Ecto neural progenitor cell (in vitro differentiated cells): ENCODE measurements at regions not wholly inside any gene's neighbourhood (a gene's known extent, or its start where the extent isn't known, plus 50 kb on each side); places are given as distances from the start of the nearest gene placed in this dataset.

Experiments
- DNase-seq: peaks from one replicate; pipeline ENCODE4 v3.0.0-alpha.2; 2018; ENCODE audit warnings: low spot score

GRCh38 chr4:17174751-17175150 lies 276.3 kb upstream of the LDB2 start:
- no peak for DNase-seq

- DNase-seq: peak; percentile 58
Measured at GRCh38 chr4:17173300-17173699, 274.9 kb upstream of the LDB2 start.

GRCh38 chr4:17170131-17170530 lies 271.7 kb upstream of the LDB2 start:
- no peak for DNase-seq

GRCh38 chr4:17169699-17170098 lies 271.3 kb upstream of the LDB2 start:
- DNase-seq: no peak

- no peak for DNase-seq
Measured at GRCh38 chr4:17168571-17168970, 270.1 kb upstream of the LDB2 start.

GRCh38 chr4:17166954-17167353 lies 268.5 kb upstream of the LDB2 start:
- no peak for DNase-seq

DNA sequence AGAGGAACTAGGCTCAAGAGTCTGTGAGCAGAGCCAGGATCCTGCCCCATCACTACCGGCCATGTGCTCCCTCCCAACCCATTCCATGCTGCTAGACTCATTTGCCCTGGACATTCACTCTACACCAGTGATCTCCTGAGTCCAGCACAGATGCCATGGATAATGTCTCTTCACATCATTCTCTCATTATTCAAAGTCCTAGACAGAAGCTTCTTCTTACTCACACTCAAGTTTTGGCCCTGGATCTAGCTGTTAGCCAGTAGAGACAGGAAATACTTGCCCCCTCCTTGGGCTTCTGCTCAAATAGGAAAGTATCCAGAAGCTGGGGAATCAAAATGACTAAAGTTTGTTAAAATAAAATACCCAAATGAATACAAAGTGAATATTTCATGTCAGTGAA lies 266.8 kb upstream of the LDB2 start:
- no peak for DNase-seq

DNA sequence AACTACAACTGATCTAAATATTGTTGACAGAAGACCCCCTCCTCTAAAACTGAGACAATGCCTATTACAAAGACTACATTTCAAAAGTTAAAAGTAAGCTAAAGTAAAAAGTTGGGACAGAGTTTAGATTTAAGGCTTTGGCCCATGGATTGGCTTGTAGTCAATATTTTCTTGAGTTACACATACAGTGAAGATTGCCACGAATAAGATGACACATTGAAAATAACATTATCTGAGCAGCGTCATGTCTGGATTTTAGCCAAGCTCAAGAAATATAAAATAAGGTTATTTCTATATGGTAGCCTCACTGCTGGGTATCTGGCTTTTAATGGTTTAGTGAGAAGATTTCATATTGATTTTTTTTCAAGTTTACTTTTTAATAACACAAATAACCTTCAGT lies 266.2 kb upstream of the LDB2 start:
- no peak for DNase-seq

- no peak for DNase-seq
Measured at GRCh38 chr4:17163156-17163771, 264.8 kb upstream of the LDB2 start.

GRCh38 chr4:17157304-17157703 lies 258.9 kb upstream of the LDB2 start:
- DNase-seq: no peak

- no peak for DNase-seq
Measured at GRCh38 chr4:17155486-17155885, 257.0 kb upstream of the LDB2 start.

GRCh38 chr4:17153572-17153971 lies 255.1 kb upstream of the LDB2 start:
- DNase-seq: no peak

- DNase-seq: no peak
Measured at GRCh38 chr4:17152941-17153540, 254.6 kb upstream of the LDB2 start.

- DNase-seq: no peak
Measured at GRCh38 chr4:17142232-17142711, 243.8 kb upstream of the LDB2 start.

DNA sequence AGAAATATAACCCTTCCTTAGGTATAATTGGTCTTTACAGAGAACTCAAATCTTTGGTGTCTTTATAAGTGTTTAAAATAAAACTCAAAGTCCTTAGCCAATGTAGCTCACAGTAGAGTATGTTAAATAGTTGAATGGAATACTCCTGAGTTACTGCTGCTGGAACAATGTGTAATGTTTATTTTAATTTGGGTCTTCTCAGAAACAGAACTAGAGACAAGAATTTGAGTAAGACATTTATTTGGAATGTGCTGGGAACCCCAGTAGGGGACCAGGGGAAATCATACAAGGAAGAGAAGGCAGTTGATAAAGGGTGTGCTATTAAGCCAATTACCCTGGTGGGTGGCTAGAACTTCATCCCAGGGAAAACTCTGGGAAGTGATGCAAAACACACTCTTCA lies 240.4 kb upstream of the LDB2 start:
- no peak for DNase-seq

DNA sequence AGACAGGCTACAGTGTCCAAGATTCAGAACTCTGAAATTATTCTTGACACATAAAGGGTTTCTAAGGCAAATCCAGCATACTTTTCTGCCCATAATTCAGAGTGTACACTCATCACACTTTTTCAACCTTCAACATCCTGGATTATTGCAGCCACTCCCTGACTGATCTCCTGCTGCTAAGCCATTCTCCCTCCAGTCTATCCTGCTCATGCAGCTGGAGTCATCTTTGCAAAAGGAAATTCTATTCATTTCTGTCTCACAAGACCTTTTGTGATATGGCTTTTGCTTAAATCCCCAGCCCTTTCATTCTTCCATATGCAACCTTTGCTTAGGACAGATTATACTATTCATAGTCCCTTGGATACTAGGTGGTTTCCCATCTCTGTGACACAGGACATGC lies 236.1 kb upstream of the LDB2 start:
- DNase-seq: no peak

DNA sequence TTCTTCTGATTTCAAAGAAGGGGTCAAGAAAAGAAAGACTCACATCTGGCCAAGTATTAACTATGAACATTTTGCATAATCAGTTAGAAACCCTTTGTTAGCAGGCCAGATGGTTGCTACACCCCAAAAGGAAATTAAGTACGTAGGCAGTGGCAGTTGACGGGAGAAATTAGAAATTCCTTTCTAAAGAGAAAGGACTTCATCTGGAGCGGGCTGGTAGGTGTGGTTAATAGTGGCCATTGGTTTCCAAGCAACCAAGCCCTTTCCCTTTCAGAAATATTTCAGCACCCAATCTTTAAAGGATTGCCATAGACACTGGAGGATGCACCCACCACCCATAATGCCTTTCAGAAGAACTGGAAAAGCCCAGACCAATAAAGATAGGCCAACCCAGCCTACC lies 235.7 kb upstream of the LDB2 start:
- no peak for DNase-seq

DNA sequence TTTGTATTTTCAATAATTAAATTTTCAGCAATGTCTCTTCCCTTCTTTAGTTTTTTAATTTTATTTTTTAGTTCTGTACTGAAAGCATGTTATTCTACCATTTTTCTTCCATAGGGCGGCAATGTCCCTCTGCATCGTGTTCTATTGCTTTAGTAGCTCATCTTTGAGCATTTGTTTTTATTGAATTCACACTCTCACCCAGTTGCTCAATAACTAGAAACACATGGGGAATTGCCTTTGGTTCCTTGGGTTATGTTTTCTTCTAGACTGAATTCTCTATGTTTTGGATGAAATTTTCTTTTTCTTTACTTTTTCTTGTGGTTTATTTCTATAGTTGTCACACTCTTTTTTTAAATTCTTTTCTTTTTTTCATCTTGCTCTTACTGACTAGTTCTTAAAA lies 233.8 kb upstream of the LDB2 start:
- no peak for DNase-seq

DNA sequence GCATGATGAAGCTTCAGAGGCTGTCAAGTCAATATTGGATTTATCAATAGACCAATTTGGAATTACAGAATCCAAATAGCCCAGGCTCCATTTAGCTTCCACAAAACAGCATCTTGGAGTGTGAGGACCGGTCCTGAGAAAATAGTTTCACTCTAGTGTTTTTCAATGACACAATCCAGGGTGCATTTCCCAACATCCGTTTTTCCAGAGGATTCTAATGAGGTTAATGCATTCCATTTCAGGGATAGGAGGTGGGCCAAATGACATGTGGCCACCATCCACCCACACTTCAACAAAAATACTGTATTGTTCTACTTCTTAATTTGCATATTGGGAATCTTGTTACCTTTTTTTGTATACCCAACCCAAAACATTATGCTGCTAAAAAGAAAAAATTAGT lies 229.8 kb upstream of the LDB2 start:
- no peak for DNase-seq

DNA sequence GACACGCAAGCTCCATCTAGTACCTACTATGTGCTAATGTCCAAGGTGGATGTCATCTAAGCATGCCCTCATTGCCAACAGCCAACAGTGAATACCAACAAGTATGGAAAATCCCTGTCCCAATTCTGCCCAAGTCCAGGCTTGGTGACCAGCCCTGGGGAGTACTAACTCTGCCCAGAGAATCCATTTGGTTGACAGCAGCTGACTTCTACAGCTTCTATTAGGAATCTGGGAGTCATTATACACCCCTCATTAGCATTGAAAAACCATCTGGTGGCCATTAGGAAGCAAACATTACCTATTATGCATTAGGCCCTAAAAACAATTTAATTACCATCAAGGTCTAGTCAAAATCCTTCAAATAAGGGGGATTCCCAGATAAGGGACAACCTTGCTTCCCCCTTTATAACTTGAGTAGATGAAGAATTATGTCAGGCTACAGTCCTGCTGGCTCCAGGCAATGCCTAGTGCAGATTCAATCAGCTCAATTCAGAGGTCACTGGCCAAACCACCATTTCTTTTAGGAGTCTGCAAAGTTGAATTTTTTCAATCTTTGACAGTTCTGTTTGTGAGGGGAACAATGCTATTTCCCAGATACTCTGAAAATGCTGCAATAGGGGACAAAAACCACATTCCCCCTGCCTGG lies 228.0 kb upstream of the LDB2 start:
- no peak for DNase-seq

- DNase-seq: no peak
Measured at GRCh38 chr4:17124767-17125166, 226.3 kb upstream of the LDB2 start.

GRCh38 chr4:17120761-17121160 lies 222.3 kb upstream of the LDB2 start:
- DNase-seq: no peak

GRCh38 chr4:17117746-17118145 lies 219.3 kb upstream of the LDB2 start:
- DNase-seq: no peak

DNA sequence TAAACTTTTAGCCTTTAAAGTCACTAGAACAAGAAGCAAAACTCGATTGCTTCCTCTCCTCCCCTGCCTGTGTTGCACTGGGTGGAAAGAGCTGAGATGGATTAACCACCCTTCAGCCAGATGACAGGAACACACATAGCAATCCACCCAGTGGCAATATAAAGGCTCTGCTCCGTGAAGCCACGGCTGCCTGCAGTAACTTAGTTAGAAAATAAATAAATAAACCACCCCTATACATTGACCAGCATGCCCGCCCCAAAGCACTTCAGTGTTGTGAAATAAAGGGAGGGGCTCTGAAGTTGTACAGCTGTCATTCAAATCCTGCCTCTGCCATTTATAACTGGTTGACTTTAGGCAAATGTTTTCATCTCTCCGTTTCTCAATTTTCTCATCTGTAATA lies 217.1 kb upstream of the LDB2 start:
- DNase-seq: no peak
